ENCODE measurements at regions not wholly inside any gene's neighbourhood (a gene's known extent, or its start where the extent isn't known, plus 50 kb on each side); places are given as distances from the start of the nearest gene placed in this dataset.

GRCh38 chr9:88773627-88774244, 217.5 kb upstream of the S1PR3 start:
- TF ChIP-seq TCF7L2 (IDR thresholded peaks at IDR 0.05; ENCODE audit: borderline replicate concordance, low read depth, low read length) (no peak), GLI4 (tag by site-specific recombination; IDR thresholded peaks at IDR 0.05) (no peak), CTCF (tag by site-specific recombination; IDR thresholded peaks at IDR 0.05) (no peak), HIC1 (tag by site-specific recombination; IDR thresholded peaks at IDR 0.05) (no peak), ZBTB7A (tag by site-specific recombination; IDR thresholded peaks at IDR 0.05; ENCODE audit: low read depth) (no peak), ZNF175 (tag by site-specific recombination; IDR thresholded peaks at IDR 0.05) (no peak), ZFP41 (tag by site-specific recombination; IDR thresholded peaks at IDR 0.05; ENCODE audit: borderline replicate concordance) (no peak), ZNF776 (tag by site-specific recombination; IDR thresholded peaks at IDR 0.05; ENCODE audit: borderline replicate concordance) (no peak), ZBTB8A (tag by site-specific recombination; IDR thresholded peaks at IDR 0.05) (no peak)
